Neutrophil (primary cell): ENCODE measurements at regions not wholly inside any gene's neighbourhood (a gene's known extent, or its start where the extent isn't known, plus 50 kb on each side); places are given as distances from the start of the nearest gene placed in this dataset.

Source experiments
- H3K27ac ChIP-seq: fragments of 200-600 bp; sonication (generic); 2 replicates; pipeline ENCODE4 v1.5.1; 2016; ENCODE audit warnings: mild to moderate bottlenecking, moderate library complexity
- H3K27me3 ChIP-seq: fragments of 200-600 bp; sonication (generic); 2 replicates; pipeline ENCODE4 v1.6.0; 2016; ENCODE audit warnings: mild to moderate bottlenecking
- H3K36me3 ChIP-seq: fragments of 200-600 bp; sonication (generic); 2 replicates; pipeline ENCODE4 v1.5.1; 2017
- H3K4me1 ChIP-seq, 2 experiments: fragments of 200-600 bp in 1 of 2; sonication (generic) in 1 of 2; 1 replicate in 1 of 2; 2 replicates in 1 of 2; pipeline versions ENCODE4 v1.5.1 to v1.6.1; 2013 to 2016; ENCODE audit warnings: low read depth in 1 of 2, low read length in 1 of 2, mild to moderate bottlenecking in 1 of 2, moderate library complexity in 1 of 2; ENCODE audit not compliant: control insufficient read depth in 1 of 2, insufficient read depth in 1 of 2
- H3K4me3 ChIP-seq, 2 experiments: fragments of 200-600 bp in 1 of 2; sonication (generic) in 1 of 2; 1 replicate in 1 of 2; 2 replicates in 1 of 2; pipeline ENCODE4 v1.5.1; 2013 to 2016; ENCODE audit warnings: low read depth in 1 of 2, low read length in 1 of 2, mild to moderate bottlenecking in 1 of 2, moderate library complexity in 1 of 2
- H3K9me3 ChIP-seq: fragments of 200-600 bp; sonication (generic); 2 replicates; pipeline ENCODE4 v1.5.1; 2016
- TF ChIP-seq, protein P1 (sequence below): fragments of 200-600 bp; sonication (generic); IDR thresholded peaks from 2 replicates; pipeline ENCODE4 v1.5.1; 2016; ENCODE audit warnings: antibody characterized with exemption

DNA sequence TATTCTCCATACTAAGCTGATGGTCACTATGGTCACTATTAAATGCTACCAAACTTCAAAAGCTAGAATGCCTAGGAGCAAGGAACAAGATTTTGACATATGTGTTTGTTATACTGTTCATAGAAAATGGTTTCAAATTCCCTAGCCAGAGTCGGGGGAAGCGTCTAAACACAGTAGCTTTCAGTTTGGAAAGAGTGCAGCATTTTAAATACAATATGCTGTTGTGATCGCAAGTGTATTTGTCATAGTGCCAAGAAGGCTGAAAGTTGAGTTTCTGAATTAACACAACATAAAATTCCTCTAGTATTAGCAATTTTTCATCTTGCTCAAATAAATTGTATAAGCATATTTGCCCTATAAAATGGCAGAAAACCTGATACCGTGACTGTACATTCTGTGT lies 280.4 kb downstream of the ZNF608 start:
- no peaks in the 10 kb centered on the region for H3K4me1 ChIP-seq
- H3K4me3 ChIP-seq = no peak overlapping the region
- no peaks in the 10 kb centered on the region for H3K36me3 ChIP-seq
- H3K9me3 ChIP-seq = no peaks in the 10 kb centered on the region
- H3K27ac ChIP-seq = no peak overlapping the region
- H3K27me3 ChIP-seq = no peaks in the 10 kb centered on the region
- TF ChIP-seq, protein P1, sequence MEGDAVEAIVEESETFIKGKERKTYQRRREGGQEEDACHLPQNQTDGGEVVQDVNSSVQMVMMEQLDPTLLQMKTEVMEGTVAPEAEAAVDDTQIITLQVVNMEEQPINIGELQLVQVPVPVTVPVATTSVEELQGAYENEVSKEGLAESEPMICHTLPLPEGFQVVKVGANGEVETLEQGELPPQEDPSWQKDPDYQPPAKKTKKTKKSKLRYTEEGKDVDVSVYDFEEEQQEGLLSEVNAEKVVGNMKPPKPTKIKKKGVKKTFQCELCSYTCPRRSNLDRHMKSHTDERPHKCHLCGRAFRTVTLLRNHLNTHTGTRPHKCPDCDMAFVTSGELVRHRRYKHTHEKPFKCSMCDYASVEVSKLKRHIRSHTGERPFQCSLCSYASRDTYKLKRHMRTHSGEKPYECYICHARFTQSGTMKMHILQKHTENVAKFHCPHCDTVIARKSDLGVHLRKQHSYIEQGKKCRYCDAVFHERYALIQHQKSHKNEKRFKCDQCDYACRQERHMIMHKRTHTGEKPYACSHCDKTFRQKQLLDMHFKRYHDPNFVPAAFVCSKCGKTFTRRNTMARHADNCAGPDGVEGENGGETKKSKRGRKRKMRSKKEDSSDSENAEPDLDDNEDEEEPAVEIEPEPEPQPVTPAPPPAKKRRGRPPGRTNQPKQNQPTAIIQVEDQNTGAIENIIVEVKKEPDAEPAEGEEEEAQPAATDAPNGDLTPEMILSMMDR = no peak

DNA sequence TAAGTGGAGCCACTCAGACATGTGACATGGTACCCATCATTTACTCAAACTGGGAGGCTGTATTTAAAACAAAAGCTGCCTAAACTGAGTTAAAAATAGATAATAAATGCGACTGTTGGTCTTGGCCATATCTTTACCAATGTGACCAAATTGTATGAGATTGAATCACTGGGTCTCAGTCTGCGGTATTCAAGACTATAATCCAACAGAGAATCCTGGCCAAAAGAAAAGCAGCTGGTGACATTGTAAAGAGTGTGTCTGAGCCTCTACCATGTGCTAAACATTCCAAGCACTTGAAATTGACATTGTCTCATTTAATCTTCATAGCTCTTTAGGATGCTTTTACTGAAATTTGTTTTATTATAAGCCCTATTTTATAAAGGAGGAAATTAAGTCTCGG lies 282.6 kb downstream of the ZNF608 start:
- Histone ChIP-seq H3K4me1 (no peaks in the 10 kb centered on the region), H3K36me3 (no peaks in the 10 kb centered on the region), H3K27ac (no peak overlapping the region), H3K9me3 (no peaks in the 10 kb centered on the region), H3K4me3 (no peak overlapping the region), H3K27me3 (no peaks in the 10 kb centered on the region)
- TF ChIP-seq, protein P1 = no peak

DNA sequence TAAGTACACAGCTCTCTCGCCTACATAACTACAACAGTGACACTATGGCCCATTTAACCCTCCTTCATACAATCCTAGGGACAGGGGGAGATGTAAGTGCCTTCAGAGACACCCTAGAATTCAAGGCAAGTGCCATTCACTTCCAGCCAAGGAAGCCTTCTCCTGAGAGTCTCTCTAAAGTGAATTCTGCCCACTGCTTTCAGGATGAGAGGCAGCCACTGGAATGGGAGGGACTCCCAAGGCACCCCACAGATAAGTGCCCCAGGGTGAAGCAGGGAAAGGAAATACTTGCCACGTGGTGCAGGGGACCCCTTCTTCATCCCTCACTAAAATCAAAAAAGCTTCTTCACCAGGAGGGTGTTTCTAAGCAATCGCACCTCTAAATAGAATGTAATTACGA lies 283.7 kb downstream of the ZNF608 start:
- no peaks in the 10 kb centered on the region for H3K36me3 ChIP-seq
- no peak overlapping the region for H3K27ac ChIP-seq
- H3K27me3 ChIP-seq = no peaks in the 10 kb centered on the region
- TF ChIP-seq, protein P1 = no peak
- H3K9me3 ChIP-seq = no peaks in the 10 kb centered on the region
- H3K4me1 ChIP-seq = no peaks in the 10 kb centered on the region
- H3K4me3 ChIP-seq = no peak overlapping the region

DNA sequence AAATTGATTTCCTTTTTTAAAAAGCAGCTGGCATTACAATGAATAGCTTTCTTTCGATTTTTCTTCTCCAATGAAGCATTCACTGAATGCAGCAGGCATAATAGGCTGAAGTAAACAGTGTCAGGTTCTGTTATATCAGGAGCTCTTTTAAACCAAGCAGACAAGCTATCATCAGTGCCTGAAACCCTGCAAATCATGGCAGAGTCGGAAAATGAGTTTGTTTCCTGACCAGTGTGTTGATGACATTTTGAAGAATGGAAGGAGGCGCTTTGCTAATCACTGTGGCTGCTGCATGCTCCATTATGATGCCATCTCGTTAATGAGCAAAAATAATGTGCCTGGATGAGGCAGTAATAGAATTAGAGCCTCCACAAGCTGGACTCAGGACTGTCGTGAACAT lies 284.5 kb downstream of the ZNF608 start:
- Histone ChIP-seq H3K4me1 (no peaks in the 10 kb centered on the region), H3K4me3 (no peak overlapping the region), H3K9me3 (no peaks in the 10 kb centered on the region), H3K27me3 (no peaks in the 10 kb centered on the region), H3K27ac (no peak overlapping the region), H3K36me3 (no peaks in the 10 kb centered on the region)
- TF ChIP-seq, protein P1 = no peak

DNA sequence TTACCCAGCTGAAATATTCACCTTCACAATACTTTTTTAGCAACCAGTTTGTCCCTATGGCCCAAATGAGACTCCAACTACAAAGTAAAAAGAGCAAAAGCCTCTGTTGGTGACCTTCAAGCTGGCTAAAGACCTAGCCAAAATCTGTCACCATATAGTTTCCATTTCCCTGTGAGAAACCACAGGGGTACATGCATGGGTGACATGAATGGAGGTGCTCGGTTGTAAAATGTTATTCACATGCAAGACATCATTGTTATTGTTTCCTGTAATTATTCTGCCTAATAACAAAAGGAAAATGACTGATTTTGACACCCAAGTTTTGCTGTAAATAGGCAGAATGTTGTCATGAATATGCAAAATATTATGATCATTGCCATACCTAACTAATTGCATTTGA lies 285.3 kb downstream of the ZNF608 start:
- H3K4me1 ChIP-seq = no peaks in the 10 kb centered on the region
- H3K9me3 ChIP-seq = no peaks in the 10 kb centered on the region
- TF ChIP-seq, protein P1 = no peak
- H3K36me3 ChIP-seq = no peaks in the 10 kb centered on the region
- H3K27me3 ChIP-seq = no peaks in the 10 kb centered on the region
- no peak overlapping the region for H3K4me3 ChIP-seq
- H3K27ac ChIP-seq = no peak overlapping the region

DNA sequence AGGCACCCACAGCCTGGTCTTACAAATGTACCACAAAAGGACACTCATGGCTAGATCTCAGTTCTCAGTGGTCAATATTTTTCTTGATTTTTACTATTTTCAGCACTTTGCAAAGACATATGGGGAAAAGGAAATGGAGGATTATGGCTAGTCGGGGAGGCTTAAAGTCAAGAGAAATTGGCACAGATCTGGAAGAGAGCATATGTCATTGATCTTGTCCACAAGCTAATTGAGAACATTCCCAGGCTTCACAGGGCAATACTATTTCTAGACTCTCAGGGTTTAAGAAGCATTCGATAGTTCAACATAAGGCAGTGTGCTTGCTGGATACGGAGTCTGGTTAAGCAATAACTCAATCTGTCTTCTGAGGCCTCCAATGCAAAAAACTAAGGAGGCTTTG lies 285.8 kb downstream of the ZNF608 start:
- Histone ChIP-seq H3K4me1 (no peaks in the 10 kb centered on the region), H3K9me3 (no peaks in the 10 kb centered on the region), H3K27ac (no peak overlapping the region), H3K4me3 (no peak overlapping the region), H3K36me3 (no peaks in the 10 kb centered on the region), H3K27me3 (no peaks in the 10 kb centered on the region)
- TF ChIP-seq, protein P1 = no peak
